OCI-LY3 (cell line): ENCODE measurements at regions not wholly inside any gene's neighbourhood (a gene's known extent, or its start where the extent isn't known, plus 50 kb on each side); places are given as distances from the start of the nearest gene placed in this dataset.

Source experiments
- H2AFZ ChIP-seq: fragments of 200-600, 300-600 bp; shearing (Covaris generic); 2 replicates; pipeline ENCODE4 v1.6.0; 2014; ENCODE audit warnings: antibody characterized with exemption, low read depth, low read length
- H3K27ac ChIP-seq: fragments of 200-600, 300-600 bp; sonication (generic); 2 replicates; pipeline ENCODE4 v1.5.1; 2014; ENCODE audit warnings: mild to moderate bottlenecking, low read length, moderate library complexity, mixed read lengths
- H3K27me3 ChIP-seq: fragments of 200-600, 300-600 bp; sonication (generic); 2 replicates; pipeline ENCODE4 v1.6.1; 2014; ENCODE audit warnings: low read depth, low read length, mixed read lengths
- H3K36me3 ChIP-seq: fragments of 200-600, 300-600 bp; sonication (generic); replicated peaks from 2 replicates; pipeline ENCODE3; 2014; ENCODE audit warnings: low read depth, low read length, mixed read lengths
- H3K4me1 ChIP-seq: fragments of 300-600, 200-600 bp; sonication (generic); 2 replicates; pipeline ENCODE4 v1.6.1; 2014; ENCODE audit warnings: low read length, mixed read lengths
- H3K4me2 ChIP-seq: fragments of 200-600, 300-600 bp; sonication (generic); 2 replicates; pipeline ENCODE4 v1.6.1; 2014; ENCODE audit warnings: low read length, mixed read lengths
- H3K4me3 ChIP-seq: fragments of 300-600, 200-600 bp; sonication (generic); 2 replicates; pipeline ENCODE4 v1.5.1; 2014; ENCODE audit warnings: antibody characterized with exemption, mild to moderate bottlenecking, low read length, moderate library complexity
- H3K79me2 ChIP-seq: fragments of 300-600, 200-600 bp; shearing (Covaris generic); 2 replicates; pipeline ENCODE4 v1.6.1; 2014; ENCODE audit warnings: mild to moderate bottlenecking, low read length, mixed read lengths
- H3K9ac ChIP-seq: fragments of 300-600, 200-600 bp; shearing (Covaris generic); 2 replicates; pipeline ENCODE4 v1.6.0; 2014; ENCODE audit warnings: mild to moderate bottlenecking, low read length, moderate library complexity
- H3K9me3 ChIP-seq: fragments of 200-600, 300-600 bp; shearing (Covaris generic); 2 replicates; pipeline ENCODE4 v1.6.1; 2014; ENCODE audit warnings: low read length, mixed read lengths; ENCODE audit not compliant: insufficient read depth
- H4K20me1 ChIP-seq: fragments of 200-600, 300-600 bp; sonication (generic); 2 replicates; pipeline ENCODE4 v1.6.1; 2016; ENCODE audit warnings: low read length, mixed read lengths; ENCODE audit not compliant: insufficient read depth
- EZH2phosphoT487 ChIP-seq: fragments of 200-600 bp; shearing (Covaris generic); IDR thresholded peaks from 2 replicates; pipeline ENCODE4 v1.6.1; 2018; ENCODE audit warnings: antibody characterized with exemption, mixed run types, low read depth
- TF ChIP-seq, protein P1 (sequence below): fragments of 200-600, 300-600 bp; sonication (generic); IDR thresholded peaks from 2 replicates; pipeline ENCODE4 v1.5.1; 2014; ENCODE audit warnings: antibody characterized with exemption, low read length, low read depth

DNA sequence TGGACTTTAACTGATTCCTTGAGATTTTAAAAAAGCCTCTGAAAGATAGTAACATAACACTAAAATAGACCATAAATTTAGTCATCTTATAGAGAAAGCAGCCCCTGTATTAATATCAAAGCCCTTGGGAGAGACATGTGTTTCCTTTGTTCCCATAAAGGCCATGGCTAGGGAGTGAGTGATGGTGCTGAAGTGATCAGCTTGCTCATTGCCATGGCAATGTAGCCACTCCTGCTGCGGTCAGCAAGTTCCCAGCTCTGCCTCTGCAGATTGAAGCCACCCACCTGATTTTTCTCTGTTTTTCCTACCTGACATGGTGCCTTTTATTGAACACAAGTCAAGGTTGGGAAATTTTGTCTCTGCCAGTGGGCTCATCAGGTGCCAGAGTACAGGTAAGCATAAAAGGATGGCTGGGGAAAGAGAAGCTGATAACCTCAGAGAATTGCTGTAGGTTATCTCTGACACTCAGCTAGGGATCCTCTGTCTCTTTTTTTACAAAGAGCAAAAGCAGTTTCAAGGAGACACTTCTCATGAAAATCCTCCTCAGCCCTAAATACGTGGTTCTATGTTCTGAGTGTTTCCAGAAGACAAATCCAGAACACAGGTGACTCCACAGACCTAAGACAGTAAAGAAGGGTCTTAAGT, 296.3 kb upstream of the NMUR2 start:
- Histone ChIP-seq H4K20me1 (no peaks in the 10 kb centered on the region), H3K27me3 (no peaks in the 10 kb centered on the region), H3K4me3 (no peak overlapping the region), H3K27ac (no peak overlapping the region), H3K9me3 (no peaks in the 10 kb centered on the region), H3K4me1 (no peaks in the 10 kb centered on the region), H3K4me2 (no peak overlapping the region), H3K79me2 (no peaks in the 10 kb centered on the region), H3K36me3 (no peaks in the 10 kb centered on the region), H3K9ac (no peak overlapping the region), H2AFZ (no peak overlapping the region)
- TF ChIP-seq EZH2phosphoT487, result no peak
- TF ChIP-seq, protein P1, sequence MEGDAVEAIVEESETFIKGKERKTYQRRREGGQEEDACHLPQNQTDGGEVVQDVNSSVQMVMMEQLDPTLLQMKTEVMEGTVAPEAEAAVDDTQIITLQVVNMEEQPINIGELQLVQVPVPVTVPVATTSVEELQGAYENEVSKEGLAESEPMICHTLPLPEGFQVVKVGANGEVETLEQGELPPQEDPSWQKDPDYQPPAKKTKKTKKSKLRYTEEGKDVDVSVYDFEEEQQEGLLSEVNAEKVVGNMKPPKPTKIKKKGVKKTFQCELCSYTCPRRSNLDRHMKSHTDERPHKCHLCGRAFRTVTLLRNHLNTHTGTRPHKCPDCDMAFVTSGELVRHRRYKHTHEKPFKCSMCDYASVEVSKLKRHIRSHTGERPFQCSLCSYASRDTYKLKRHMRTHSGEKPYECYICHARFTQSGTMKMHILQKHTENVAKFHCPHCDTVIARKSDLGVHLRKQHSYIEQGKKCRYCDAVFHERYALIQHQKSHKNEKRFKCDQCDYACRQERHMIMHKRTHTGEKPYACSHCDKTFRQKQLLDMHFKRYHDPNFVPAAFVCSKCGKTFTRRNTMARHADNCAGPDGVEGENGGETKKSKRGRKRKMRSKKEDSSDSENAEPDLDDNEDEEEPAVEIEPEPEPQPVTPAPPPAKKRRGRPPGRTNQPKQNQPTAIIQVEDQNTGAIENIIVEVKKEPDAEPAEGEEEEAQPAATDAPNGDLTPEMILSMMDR, result no peak

DNA sequence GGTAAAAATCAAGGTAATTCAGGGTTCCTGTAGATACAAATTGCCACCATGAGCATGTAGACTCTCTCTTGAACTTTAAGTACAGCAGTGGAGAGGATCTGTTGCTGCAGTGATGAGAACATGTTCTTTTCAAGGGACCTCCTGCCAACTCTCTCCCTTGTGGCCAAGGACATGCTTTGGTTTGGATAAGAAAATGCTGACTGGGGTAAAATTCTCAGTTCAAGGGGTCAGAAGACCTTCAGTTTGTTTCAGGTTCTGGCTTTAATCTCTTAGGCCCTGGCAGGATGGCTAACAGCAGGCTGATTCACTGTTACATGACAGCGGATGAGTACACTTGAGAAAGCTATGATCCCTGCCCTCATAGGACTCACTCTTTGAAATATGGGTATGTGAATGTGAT, 299.2 kb upstream of the NMUR2 start:
- H3K9ac ChIP-seq, result no peak overlapping the region
- no peaks in the 10 kb centered on the region for H4K20me1 ChIP-seq
- H3K4me2 ChIP-seq, result no peak overlapping the region
- TF ChIP-seq, protein P1, result no peak
- TF ChIP-seq EZH2phosphoT487, result no peak
- no peaks in the 10 kb centered on the region for H3K79me2 ChIP-seq
- no peaks in the 10 kb centered on the region for H3K9me3 ChIP-seq
- no peak overlapping the region for H3K4me3 ChIP-seq
- H2AFZ ChIP-seq, result no peak overlapping the region
- H3K27ac ChIP-seq, result no peak overlapping the region
- H3K4me1 ChIP-seq, result 0 out of 2 replicates have a peak, but pooled peaks cover 8% of the 10 kb centered on the region
- no peaks in the 10 kb centered on the region for H3K36me3 ChIP-seq
- H3K27me3 ChIP-seq, result no peaks in the 10 kb centered on the region

DNA sequence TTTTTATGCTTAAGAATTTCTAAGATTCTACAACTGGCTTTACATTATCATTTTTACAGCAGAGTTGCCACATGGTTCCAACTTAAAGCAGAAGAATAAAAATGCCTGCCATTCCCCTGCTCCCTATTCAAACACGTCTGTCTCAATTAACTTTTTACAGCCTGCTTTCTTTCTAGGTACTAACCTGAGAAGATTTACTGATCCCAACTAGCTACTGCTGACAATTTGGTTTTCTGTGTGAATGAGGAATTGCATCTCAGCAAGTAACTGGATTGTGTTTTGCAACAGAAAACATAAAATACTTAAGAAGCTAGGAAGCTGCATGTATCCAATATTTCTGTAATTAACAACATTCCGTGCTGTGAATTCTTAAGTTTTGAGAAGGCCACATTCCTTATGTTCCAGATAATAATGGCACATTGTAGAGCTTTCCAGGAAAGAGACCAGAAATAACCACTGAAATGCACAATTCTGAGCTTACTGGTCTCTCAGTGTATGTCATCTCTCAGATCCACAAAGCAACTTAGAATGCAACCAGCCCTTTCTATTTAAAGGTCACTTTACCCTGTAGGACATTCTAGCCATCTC, 306.8 kb upstream of the NMUR2 start:
- no peaks in the 10 kb centered on the region for H4K20me1 ChIP-seq
- H3K36me3 ChIP-seq, result no peaks in the 10 kb centered on the region
- no peaks in the 10 kb centered on the region for H3K79me2 ChIP-seq
- H3K4me1 ChIP-seq, result 0 out of 2 replicates have a peak, but pooled peaks cover 8% of the 10 kb centered on the region
- no peak overlapping the region for H3K27ac ChIP-seq
- no peaks in the 10 kb centered on the region for H3K27me3 ChIP-seq
- H3K9me3 ChIP-seq, result no peaks in the 10 kb centered on the region
- H2AFZ ChIP-seq, result no peak overlapping the region
- TF ChIP-seq, protein P1, result no peak
- no peak for TF ChIP-seq EZH2phosphoT487
- no peak overlapping the region for H3K4me3 ChIP-seq
- H3K4me2 ChIP-seq, result no peak overlapping the region
- no peak overlapping the region for H3K9ac ChIP-seq

DNA sequence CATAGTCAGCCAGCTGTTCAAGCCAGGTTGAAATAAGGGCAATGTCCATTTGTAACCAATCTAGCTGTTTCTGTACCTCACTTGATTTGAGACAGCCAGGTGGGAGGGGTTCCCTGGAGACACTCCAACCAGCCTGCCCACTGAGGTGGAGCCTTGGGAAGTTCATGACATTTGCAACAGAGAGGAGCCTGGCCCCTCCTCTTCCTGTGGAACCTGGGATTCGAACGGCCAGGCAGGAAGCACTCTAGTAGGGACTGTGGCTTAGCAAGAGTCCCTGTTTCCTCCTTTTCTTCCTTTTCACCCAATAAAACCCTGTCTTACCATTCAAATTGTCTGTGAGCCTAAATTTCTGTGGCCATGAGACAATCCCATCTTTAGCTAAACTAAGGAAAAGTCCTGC, 312.3 kb upstream of the NMUR2 start:
- Histone ChIP-seq H3K4me3 (no peak overlapping the region), H3K27ac (no peak overlapping the region), H3K4me2 (no peak overlapping the region), H3K27me3 (no peaks in the 10 kb centered on the region), H3K4me1 (no peaks in the 10 kb centered on the region), H3K79me2 (no peaks in the 10 kb centered on the region), H3K36me3 (no peaks in the 10 kb centered on the region), H3K9me3 (no peaks in the 10 kb centered on the region), H2AFZ (no peak overlapping the region), H3K9ac (no peak overlapping the region), H4K20me1 (no peaks in the 10 kb centered on the region)
- TF ChIP-seq EZH2phosphoT487, result no peak
- TF ChIP-seq, protein P1, result no peak
